Stimulated activated CD4-positive, alpha-beta T cell treated with anti-CD3 and anti-CD28 coated beads, Interleukin-12 subunit alpha, Interleukin-12 subunit beta, amount 100 ng/mL, for 24 hours (primary cell): ENCODE measurements at regions not wholly inside any gene's neighbourhood (a gene's known extent, or its start where the extent isn't known, plus 50 kb on each side); places are given as distances from the start of the nearest gene placed in this dataset.

Experiments used
- DNase-seq, 2 experiments: peaks; one replicate each; pipeline ENCODE4 v3.0.0-alpha.2; 2020; ENCODE audit warnings: low read depth in 2 of 2

GRCh38 chr2:58913082-58913726, 672.1 kb upstream of the FANCL start:
- no peak for DNase-seq

DNA sequence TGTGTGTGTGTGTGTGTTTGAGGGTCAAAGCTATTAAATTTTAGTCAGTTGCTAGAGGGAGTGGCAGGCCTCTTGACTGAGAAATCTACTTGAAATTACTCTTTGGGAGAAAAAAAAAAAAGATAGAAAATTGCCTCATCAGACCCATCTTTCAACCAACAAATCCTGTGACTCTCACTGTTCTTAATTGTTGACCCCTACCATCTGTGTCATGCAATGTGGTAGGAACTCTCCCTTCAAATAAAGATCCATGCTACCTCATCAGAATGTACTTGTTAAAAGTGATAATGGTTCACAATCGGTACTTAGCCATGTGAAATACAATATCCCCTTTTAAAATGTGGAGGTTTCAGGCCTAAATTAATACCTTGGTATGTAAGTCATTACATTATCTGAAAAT, 670.8 kb upstream of the FANCL start:
- no peak for DNase-seq

- DNase-seq = no peak
Measured at GRCh38 chr2:58908501-58909154, 667.5 kb upstream of the FANCL start.

DNA sequence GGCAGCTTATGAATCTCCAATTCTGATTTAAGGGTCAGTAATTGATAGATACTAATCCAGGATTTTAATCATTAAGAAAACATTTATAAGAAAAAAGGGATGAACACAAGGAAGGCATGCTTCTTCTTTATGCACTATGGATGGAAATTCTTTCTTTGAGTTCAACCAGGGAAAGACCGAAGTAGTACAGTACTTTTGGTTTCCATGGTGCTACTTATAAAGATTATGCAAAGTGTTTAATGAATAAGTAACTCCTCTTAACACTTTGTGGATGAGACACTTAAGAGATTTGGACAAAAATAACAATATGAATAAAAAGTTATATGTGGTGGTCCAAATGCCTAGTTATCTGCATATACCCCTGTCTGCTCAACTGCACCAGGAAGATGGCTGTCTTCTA, 666.5 kb upstream of the FANCL start:
- DNase-seq = no peak

- no peak for DNase-seq
Measured at GRCh38 chr2:58906081-58906645, 665.0 kb upstream of the FANCL start.

- no peak for DNase-seq
Measured at GRCh38 chr2:58904095-58904494, 663.0 kb upstream of the FANCL start.

DNA sequence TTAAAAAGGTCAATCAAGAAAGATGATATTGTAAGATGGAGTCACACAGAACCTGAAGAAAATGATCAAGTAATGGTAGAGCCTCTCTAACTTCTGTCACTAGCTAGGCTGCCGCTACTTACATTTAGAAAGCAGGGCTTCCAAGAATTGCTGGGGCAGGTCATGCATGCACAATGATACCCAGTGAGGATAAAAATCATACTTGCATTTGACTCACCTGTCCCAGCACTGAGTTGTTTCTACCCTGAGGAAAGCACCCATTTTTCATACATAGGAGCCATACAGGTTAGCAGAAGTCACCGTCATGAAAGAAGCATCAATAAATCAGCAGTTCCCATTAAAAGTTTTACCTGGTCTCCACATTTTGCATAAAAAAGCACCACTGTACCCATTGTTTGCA, 662.3 kb upstream of the FANCL start:
- no peak for DNase-seq

DNA sequence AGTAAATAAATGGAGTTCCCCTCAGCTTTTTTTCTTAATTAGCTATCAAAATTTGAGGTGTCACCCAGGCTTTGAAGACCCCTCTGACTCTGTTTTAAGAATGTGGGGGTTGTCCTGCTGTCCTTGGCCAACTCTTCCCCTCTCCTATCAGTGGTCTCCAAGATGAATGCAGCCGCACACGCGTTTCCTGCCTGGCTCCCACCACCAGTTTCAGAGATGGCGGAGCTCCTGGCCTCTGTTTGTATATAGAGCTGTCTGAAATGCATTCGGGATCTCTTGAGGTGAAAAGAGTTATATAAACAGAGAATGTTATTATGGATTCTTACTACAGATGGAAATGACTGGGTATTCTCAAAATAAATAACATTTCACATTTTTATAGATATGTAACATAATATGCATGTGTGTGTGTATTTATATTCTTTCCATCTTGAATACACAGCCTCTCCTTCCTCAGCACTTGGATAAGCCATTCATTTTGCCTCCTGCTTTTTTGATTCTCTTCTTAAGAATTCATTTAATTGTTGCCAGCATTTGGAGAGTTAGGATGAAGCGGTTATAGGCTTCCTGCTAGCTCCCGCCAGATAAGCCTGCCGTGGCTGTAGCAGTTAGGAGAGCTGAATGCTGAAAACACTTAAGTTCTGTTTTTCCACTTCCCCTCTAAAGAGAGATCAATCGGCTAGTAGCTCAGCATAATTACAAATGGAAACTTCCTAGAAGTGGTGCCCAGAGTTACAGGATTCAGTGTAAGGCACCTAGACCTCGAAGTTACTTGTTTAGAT, 659.3 kb upstream of the FANCL start:
- DNase-seq = no peak

DNA sequence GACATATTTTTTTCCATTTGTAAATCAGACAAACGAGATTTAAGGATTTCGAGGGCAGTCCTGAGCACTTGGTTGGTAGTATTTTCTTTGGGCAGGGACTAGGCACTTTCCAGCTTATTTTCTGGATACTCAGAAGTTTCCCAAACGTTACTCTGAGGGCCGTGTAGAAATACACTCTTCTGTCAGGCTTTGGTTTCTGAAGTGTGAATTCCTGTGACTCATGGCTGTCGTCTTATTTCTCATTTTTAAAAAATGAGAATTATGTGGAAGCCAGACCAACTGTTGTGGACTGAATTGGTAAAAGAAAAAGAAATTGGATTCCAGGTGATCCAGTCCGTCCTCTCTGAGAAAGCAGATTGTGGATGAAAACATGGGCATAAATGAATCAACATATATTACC, 658.6 kb upstream of the FANCL start:
- no peak for DNase-seq

GRCh38 chr2:58896638-58897037, 655.5 kb upstream of the FANCL start:
- no peak for DNase-seq

GRCh38 chr2:58895857-58896256, 654.7 kb upstream of the FANCL start:
- DNase-seq = no peak

GRCh38 chr2:58893656-58894351, 652.7 kb upstream of the FANCL start:
- DNase-seq = no peak

- DNase-seq = no peak
Measured at GRCh38 chr2:58891828-58892377, 650.8 kb upstream of the FANCL start.

DNA sequence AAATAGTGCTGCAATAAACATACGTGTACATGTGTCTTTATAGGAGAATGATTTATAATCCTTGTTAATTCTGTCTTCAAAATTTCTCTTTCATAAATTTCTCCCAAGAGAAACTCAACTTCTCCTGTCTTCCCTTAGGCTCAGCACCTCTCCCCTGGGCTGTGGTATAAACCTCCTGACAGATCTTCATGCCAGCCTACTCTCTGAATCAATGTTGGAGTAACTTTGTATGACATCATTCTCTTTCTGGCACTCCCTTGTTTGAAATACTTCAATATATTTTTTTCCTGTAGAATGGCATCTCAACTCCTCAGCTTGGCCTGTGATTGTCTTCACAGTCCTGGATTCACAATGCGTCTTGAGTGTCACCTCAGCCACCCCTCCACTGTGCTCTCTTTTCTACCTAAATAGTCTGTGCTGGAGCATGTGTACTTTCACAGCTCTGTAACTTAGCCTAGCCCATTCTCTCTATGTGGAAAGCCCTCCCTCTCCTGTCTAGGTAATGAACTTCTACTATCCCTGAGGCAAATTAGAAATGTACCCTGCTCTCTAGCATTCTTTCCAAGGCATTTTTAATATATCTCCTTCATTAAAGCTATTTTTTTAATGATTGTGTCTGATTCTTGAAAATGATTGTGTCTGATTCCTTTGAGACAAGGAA, 649.9 kb upstream of the FANCL start:
- DNase-seq = no peak

- no peak for DNase-seq
Measured at GRCh38 chr2:58886009-58886408, 644.9 kb upstream of the FANCL start.

DNA sequence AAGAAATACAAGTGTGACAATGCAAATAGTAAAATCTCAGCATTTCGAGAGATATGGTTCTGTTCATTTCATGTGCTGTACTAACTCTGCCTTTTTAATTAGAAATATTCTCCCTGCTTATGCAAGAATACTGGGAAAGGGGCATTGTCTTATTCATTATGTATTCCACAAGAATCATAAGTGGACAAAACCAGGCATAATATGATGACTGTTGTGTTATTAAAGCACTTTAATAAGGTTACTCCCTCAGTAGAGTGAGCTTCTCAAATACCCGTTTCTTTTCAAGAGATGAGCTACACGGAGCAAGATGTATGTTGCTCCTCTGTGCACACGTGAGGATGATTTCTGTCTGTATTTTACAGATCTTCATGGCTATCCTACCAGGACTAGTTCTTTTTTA, 638.7 kb upstream of the FANCL start:
- DNase-seq = no peak

DNA sequence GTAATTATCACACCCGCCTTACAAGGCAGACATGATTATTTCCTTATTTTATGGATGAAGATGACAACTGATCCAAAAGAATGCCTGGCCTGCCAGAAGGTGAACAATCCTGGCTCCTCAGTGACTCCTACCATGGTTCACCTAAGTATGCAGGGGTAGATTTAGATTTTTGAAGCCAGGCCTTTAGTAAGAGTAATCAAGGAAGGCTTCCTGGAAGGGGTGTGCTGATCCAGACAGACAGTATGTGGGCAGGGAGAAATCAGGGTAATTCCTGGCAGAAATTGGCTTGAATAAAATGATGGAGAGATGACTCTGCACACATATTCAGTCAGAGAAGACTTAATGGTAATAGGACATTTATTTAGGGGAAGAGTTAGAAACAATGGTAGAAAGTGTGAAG, 637.7 kb upstream of the FANCL start:
- no peak for DNase-seq

- DNase-seq = no peak
Measured at GRCh38 chr2:58876126-58876525, 635.0 kb upstream of the FANCL start.

DNA sequence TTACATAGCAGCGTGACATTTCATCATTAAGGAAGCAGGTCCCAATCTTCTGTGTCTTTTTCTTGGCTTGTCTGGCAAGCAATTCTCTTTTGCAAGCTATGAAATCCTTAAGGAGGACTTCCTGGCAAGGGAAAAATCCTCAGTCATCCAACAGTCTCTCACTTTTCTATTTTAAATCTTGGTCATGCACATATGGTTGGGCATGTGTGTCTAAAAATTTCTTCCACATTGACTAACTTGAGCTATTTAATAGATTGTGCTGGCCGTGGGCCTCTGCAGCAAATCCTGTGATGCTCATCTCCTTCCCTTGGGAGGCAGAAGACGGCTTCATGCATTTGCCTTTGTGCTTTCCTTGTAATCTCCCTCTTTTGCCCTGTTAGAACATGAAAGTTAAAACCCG, 634.3 kb upstream of the FANCL start:
- no peak for DNase-seq

DNA sequence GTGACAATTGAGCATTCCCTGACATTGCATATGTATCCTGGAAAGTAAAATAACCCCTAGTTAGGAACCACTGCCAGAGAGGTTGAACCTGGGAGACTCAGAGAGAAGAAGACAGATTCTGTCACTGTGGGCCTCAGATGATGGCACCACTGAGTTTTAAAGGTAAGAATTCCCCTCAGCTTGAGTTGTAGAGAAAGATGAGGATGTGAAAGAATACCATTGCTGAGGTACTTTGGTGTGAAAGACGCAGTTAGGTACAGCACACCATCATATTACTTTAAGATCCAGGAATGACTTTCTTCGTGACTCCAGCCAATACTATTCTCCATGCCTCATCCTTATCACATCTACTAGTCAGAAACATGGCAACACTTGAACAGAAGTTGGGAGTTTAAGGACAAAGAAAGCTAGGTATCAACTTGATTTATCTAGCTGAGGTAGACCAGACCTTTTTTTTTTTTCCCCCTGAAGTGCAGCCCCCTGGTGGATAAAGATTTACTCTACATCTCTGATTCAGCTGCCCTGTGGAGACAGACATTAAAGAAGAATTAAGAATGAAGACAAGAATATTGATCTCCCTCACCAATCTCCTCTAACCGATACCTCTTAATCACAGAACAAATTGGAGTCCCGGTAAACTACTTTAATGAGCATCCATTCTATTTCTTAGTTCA, 630.5 kb upstream of the FANCL start:
- DNase-seq = no peak

DNA sequence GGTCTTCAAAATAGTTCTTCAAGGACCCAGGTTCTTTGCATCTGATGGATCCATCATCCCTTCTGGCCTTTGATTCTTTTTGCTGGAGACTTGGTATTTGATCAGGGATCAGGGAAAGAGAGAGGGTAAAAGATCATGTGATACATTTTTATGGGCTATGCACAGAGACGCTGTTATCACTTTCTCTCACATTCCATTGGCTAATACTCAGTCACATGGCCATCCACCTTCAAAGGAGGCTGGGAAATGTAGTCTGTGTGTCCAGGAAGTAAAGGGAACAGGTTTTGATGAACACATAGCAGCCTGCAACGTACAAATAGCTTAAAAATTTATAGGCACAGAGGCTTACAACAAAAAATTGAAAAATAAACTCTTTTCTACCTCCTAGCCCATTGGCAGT, 629.6 kb upstream of the FANCL start:
- DNase-seq = no peak
